ENCODE measurements at regions not wholly inside any gene's neighbourhood (a gene's known extent, or its start where the extent isn't known, plus 50 kb on each side); places are given as distances from the start of the nearest gene placed in this dataset.

- DNase-seq: no peak
Observed at GRCh38 chr11:69394869-69395246, 86.6 kb upstream of the LINC01488 start.

GRCh38 chr11:69395287-69395686 lies 86.2 kb upstream of the LINC01488 start:
- DNase-seq: no peak

GRCh38 chr11:69396051-69396947 lies 85.2 kb upstream of the LINC01488 start:
- no peak for DNase-seq

- no peak for DNase-seq
Observed at GRCh38 chr11:69396948-69397307, 84.5 kb upstream of the LINC01488 start.

- DNase-seq: no peak
Observed at GRCh38 chr11:69397732-69398131, 83.7 kb upstream of the LINC01488 start.

GRCh38 chr11:69398529-69399492 lies 82.7 kb upstream of the LINC01488 start:
- no peak for DNase-seq

GRCh38 chr11:69400140-69400539 lies 81.3 kb upstream of the LINC01488 start:
- DNase-seq: no peak

- DNase-seq: no peak
Observed at GRCh38 chr11:69400771-69401590, 80.5 kb upstream of the LINC01488 start.

- DNase-seq: no peak
Observed at GRCh38 chr11:69401715-69402114, 79.7 kb upstream of the LINC01488 start.

- DNase-seq: no peak
Observed at GRCh38 chr11:69402251-69402887, 79.1 kb upstream of the LINC01488 start.

GRCh38 chr11:69403556-69404215 lies 77.8 kb upstream of the LINC01488 start:
- DNase-seq: no peak

- DNase-seq: no peak
Observed at GRCh38 chr11:69406060-69406459, 75.4 kb upstream of the LINC01488 start.

GRCh38 chr11:69409812-69410645 lies 71.4 kb upstream of the LINC01488 start:
- no peak for DNase-seq

- no peak for DNase-seq
Observed at GRCh38 chr11:69411257-69411924, 70.1 kb upstream of the LINC01488 start.

GRCh38 chr11:69413015-69413801 lies 68.3 kb upstream of the LINC01488 start:
- DNase-seq: no peak

GRCh38 chr11:69413993-69414392 lies 67.5 kb upstream of the LINC01488 start:
- DNase-seq: no peak

- DNase-seq: no peak
Observed at GRCh38 chr11:69414773-69415187, 66.7 kb upstream of the LINC01488 start.

- DNase-seq: no peak
Observed at GRCh38 chr11:69415411-69416142, 65.9 kb upstream of the LINC01488 start.

GRCh38 chr11:69416143-69416515 lies 65.3 kb upstream of the LINC01488 start:
- no peak for DNase-seq

Measured in stimulated activated naive CD4-positive, alpha-beta T cell treated with Interleukin-2 at 50 U/mL for 16 hours (primary cell).